ENCODE measurements at regions not wholly inside any gene's neighbourhood (a gene's known extent, or its start where the extent isn't known, plus 50 kb on each side); places are given as distances from the start of the nearest gene placed in this dataset.

DNA sequence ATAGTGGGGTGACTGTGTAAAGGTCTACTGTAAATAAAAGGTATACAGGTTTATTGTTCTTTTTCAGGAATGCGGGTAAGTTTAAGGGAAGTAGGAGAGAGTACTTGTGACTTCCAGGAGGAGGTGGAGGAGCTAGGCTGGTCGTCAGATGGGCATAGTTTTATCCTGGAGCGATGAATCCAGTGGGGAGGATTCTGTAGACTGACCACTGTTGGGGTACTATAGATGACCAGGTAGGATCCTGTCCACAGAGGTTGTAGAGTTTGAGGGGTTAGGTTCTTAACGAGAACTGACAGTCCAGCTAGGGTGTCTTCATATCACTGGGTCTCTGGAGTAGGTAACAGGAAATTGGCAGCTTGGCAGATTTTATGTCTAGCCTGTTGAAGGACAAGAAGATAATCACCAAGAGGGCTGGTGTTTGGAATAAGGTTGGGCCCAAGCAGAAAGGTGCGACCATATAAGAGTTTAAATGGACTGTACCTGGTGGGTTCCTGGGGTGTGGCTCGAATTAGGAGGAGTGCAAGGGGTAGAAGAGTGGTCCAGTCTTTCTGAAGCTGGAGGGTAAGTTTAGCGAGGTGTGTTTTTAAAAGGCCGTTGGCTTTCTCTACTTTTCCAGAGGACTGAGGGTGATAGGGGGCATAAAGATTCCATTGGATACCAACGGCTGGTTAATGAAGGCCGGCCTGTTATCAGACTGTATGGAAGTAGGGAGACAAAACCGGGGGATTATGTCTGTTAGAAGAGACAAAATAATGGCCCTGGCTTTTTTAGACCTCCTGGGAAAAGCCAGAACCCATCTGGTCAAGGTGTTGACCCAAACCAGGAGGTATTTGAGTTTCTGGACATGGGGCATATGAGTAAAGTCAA is 751.3 kb upstream of the ADGRB3 start:
- TF ChIP-seq, protein P1, sequence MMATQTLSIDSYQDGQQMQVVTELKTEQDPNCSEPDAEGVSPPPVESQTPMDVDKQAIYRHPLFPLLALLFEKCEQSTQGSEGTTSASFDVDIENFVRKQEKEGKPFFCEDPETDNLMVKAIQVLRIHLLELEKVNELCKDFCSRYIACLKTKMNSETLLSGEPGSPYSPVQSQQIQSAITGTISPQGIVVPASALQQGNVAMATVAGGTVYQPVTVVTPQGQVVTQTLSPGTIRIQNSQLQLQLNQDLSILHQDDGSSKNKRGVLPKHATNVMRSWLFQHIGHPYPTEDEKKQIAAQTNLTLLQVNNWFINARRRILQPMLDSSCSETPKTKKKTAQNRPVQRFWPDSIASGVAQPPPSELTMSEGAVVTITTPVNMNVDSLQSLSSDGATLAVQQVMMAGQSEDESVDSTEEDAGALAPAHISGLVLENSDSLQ (IDR thresholded peaks at IDR 0.05), result no peak
- TF ChIP-seq ELF4 (IDR thresholded peaks at IDR 0.05), result no peak
- no peak for TF ChIP-seq TARDBP (IDR thresholded peaks at IDR 0.05)
- no peak for TF ChIP-seq SP1 (IDR thresholded peaks at IDR 0.05)
- TF ChIP-seq ZNF384 (IDR thresholded peaks at IDR 0.05), result no peak
- TF ChIP-seq FOXK2 (IDR thresholded peaks at IDR 0.05), result no peak
- TF ChIP-seq FOXM1 (IDR thresholded peaks at IDR 0.05; ENCODE audit: borderline replicate concordance), result no peak
- no peak for TF ChIP-seq FOXA1 (IDR thresholded peaks at IDR 0.05)
- no peak for TF ChIP-seq HDGF (IDR thresholded peaks at IDR 0.05; ENCODE audit: borderline replicate concordance)
- no peak for TF ChIP-seq SUZ12 (IDR thresholded peaks at IDR 0.05)
- TF ChIP-seq BHLHE40 (IDR thresholded peaks at IDR 0.05; ENCODE audit: borderline replicate concordance), result no peak
